HEK293 (cell line): ENCODE measurements at regions not wholly inside any gene's neighbourhood (a gene's known extent, or its start where the extent isn't known, plus 50 kb on each side); places are given as distances from the start of the nearest gene placed in this dataset.

Experiments used
- CTCF ChIA-PET: fragments of 350-600 bp; formaldehyde crosslinking; extraction: SDS; loops from one replicate; lab custom pipeline; 2021; ENCODE audit warnings: antibody characterized with exemption; lab: Yijun Ruan, JAX
- POLR2A ChIA-PET: fragments of 300-600 bp; formaldehyde crosslinking; extraction: SDS; loops from one replicate; lab custom pipeline; 2020; ENCODE audit warnings: antibody characterized with exemption, inconsistent platforms; lab: Yijun Ruan, JAX
- H3K27ac ChIP-seq: fragments of 200-500 bp; sonication (Bioruptor generic); 2 replicates; pipeline ENCODE4 v1.5.1; 2014; ENCODE audit warnings: low read depth, low read length, control low read depth, inconsistent platforms; ENCODE audit errors: extremely low read depth
- H3K36me3 ChIP-seq, 2 experiments: fragments of 200-500 bp in 1 of 2; sonication (Bioruptor generic) in 1 of 2; 1 replicate in 1 of 2; 2 replicates in 1 of 2; pipeline ENCODE4 v1.5.1; 2014 to 2017; ENCODE audit warnings: inconsistent platforms in 2 of 2, low read length in 2 of 2; ENCODE audit not compliant: control insufficient read depth in 2 of 2, insufficient read depth in 1 of 2
- H3K4me1 ChIP-seq: fragments of 200-500 bp; sonication (Bioruptor generic); 2 replicates; pipeline ENCODE4 v1.5.1; 2014; ENCODE audit warnings: mild to moderate bottlenecking, low read length, inconsistent platforms; ENCODE audit not compliant: control insufficient read depth, insufficient read depth
- H3K4me3 ChIP-seq: 2 replicates; pipeline ENCODE4 v1.5.1; 2011; ENCODE audit warnings: low read depth, mild to moderate bottlenecking, control low read depth, low read length, moderate library complexity
- H3K9me3 ChIP-seq: fragments of 200-500 bp; sonication (Bioruptor generic); 2 replicates; pipeline ENCODE4 v1.5.1; 2014; ENCODE audit warnings: low read depth, low read length, inconsistent platforms; ENCODE audit not compliant: control insufficient read depth, insufficient read depth
- HOXC10 ChIP-seq: sonication (generic); formaldehyde crosslinking; IDR thresholded peaks from 2 replicates; pipeline ENCODE4 v1.8.1; 2023; ENCODE audit warnings: mild to moderate bottlenecking, missing genetic modification reagents
- HOXD13 ChIP-seq: sonication (generic); formaldehyde crosslinking; IDR thresholded peaks from 2 replicates; pipeline ENCODE4 v1.8.0; 2022; ENCODE audit warnings: missing genetic modification reagents, borderline replicate concordance
- MZF1 ChIP-seq: fragments of 450-650 bp; formaldehyde crosslinking; IDR thresholded peaks from 2 replicates; pipeline ENCODE4 v1.5.1; 2017; ENCODE audit warnings: missing biosample characterization, missing genetic modification characterization, borderline replicate concordance
- ZBTB26 ChIP-seq: fragments of 450-650 bp; formaldehyde crosslinking; optimal IDR thresholded peaks from 2 replicates; pipeline ENCODE3; 2016; ENCODE audit warnings: missing biosample characterization, mild to moderate bottlenecking, missing genetic modification characterization
- ZBTB7A ChIP-seq: fragments of 450-650 bp; formaldehyde crosslinking; IDR thresholded peaks from 2 replicates; pipeline ENCODE4 v1.5.1; 2016; ENCODE audit warnings: low read depth, missing biosample characterization, missing genetic modification characterization
- ZFP3 ChIP-seq: fragments of 450-650 bp; formaldehyde crosslinking; IDR thresholded peaks from 2 replicates; pipeline ENCODE4 v1.5.1; 2016; ENCODE audit warnings: low read depth, missing biosample characterization, missing genetic modification characterization
- ZNF132 ChIP-seq: fragments of 450-650 bp; formaldehyde crosslinking; IDR thresholded peaks from 2 replicates; pipeline ENCODE4 v1.5.1; 2017; ENCODE audit warnings: missing biosample characterization, missing genetic modification characterization, borderline replicate concordance
- ZNF133 ChIP-seq: fragments of 450-650 bp; formaldehyde crosslinking; IDR thresholded peaks from 2 replicates; pipeline ENCODE4 v1.5.1; 2016; ENCODE audit warnings: missing biosample characterization, missing genetic modification characterization
- ZNF146 ChIP-seq: fragments of 450-650 bp; formaldehyde crosslinking; IDR thresholded peaks from 2 replicates; pipeline ENCODE4 v1.5.1; 2016; ENCODE audit warnings: missing biosample characterization, missing genetic modification characterization
- ZNF157 ChIP-seq: fragments of 450-650 bp; formaldehyde crosslinking; IDR thresholded peaks from 2 replicates; pipeline ENCODE4 v1.5.1; 2016; ENCODE audit warnings: missing biosample characterization, missing genetic modification characterization
- ZNF16 ChIP-seq: fragments of 450-650 bp; formaldehyde crosslinking; IDR thresholded peaks from 2 replicates; pipeline ENCODE4 v1.5.1; 2016; ENCODE audit warnings: low read depth, missing biosample characterization, missing genetic modification characterization
- ZNF169 ChIP-seq: fragments of 450-650 bp; formaldehyde crosslinking; IDR thresholded peaks from 2 replicates; pipeline ENCODE4 v1.5.1; 2016; ENCODE audit warnings: missing biosample characterization, missing genetic modification characterization
- ZNF175 ChIP-seq: fragments of 450-650 bp; formaldehyde crosslinking; IDR thresholded peaks from 2 replicates; pipeline ENCODE4 v1.5.1; 2016; ENCODE audit warnings: missing biosample characterization, missing genetic modification characterization
- ZNF184 ChIP-seq: fragments of 450-650 bp; IDR thresholded peaks from 2 replicates; pipeline ENCODE4 v1.5.1; 2018; ENCODE audit warnings: missing biosample characterization, mild to moderate bottlenecking, missing genetic modification characterization
- ZNF248 ChIP-seq: fragments of 450-650 bp; formaldehyde crosslinking; IDR thresholded peaks from 2 replicates; pipeline ENCODE4 v1.5.1; 2017; ENCODE audit warnings: missing biosample characterization, missing genetic modification characterization
- ZNF292 ChIP-seq: fragments of 450-650 bp; formaldehyde crosslinking; IDR thresholded peaks from 2 replicates; pipeline ENCODE4 v1.5.1; 2016; ENCODE audit warnings: low read depth, missing biosample characterization, missing genetic modification characterization, borderline replicate concordance
- ZNF324 ChIP-seq: fragments of 450-650 bp; formaldehyde crosslinking; IDR thresholded peaks from 2 replicates; pipeline ENCODE4 v1.5.1; 2016; ENCODE audit warnings: missing biosample characterization, missing genetic modification characterization
- ZNF366 ChIP-seq: fragments of 450-650 bp; formaldehyde crosslinking; conservative IDR thresholded peaks from 2 replicates; pipeline ENCODE4 v1.5.1; 2016; ENCODE audit warnings: missing biosample characterization, missing genetic modification characterization
- ZNF394 ChIP-seq: fragments of 450-650 bp; formaldehyde crosslinking; IDR thresholded peaks from 2 replicates; pipeline ENCODE4 v1.5.1; 2016; ENCODE audit warnings: missing biosample characterization, missing genetic modification characterization, mild to moderate bottlenecking, moderate library complexity, borderline replicate concordance
- ZNF488 ChIP-seq: fragments of 450-650 bp; formaldehyde crosslinking; IDR thresholded peaks from 2 replicates; pipeline ENCODE4 v1.5.1; 2016; ENCODE audit warnings: missing biosample characterization, missing genetic modification characterization
- ZNF521 ChIP-seq: fragments of 450-650 bp; formaldehyde crosslinking; IDR thresholded peaks from 2 replicates; pipeline ENCODE4 v1.5.1; 2017; ENCODE audit warnings: missing biosample characterization, mild to moderate bottlenecking, missing genetic modification characterization
- ZNF530 ChIP-seq: fragments of 450-650 bp; formaldehyde crosslinking; IDR thresholded peaks from 2 replicates; pipeline ENCODE4 v1.5.1; 2016; ENCODE audit warnings: low read depth, missing biosample characterization, missing genetic modification characterization
- ZNF571 ChIP-seq: fragments of 450-650 bp; formaldehyde crosslinking; IDR thresholded peaks from 2 replicates; pipeline ENCODE4 v1.5.0; 2017; ENCODE audit warnings: missing biosample characterization, missing genetic modification characterization
- ZNF610 ChIP-seq: fragments of 450-650 bp; formaldehyde crosslinking; IDR thresholded peaks from 2 replicates; pipeline ENCODE4 v1.5.1; 2016; ENCODE audit warnings: missing biosample characterization, missing genetic modification characterization, borderline replicate concordance
- ZNF621 ChIP-seq: fragments of 450-650 bp; formaldehyde crosslinking; IDR thresholded peaks from 2 replicates; pipeline ENCODE4 v1.5.1; 2017; ENCODE audit warnings: missing biosample characterization, missing genetic modification characterization
- ZNF623 ChIP-seq: fragments of 450-650 bp; formaldehyde crosslinking; IDR thresholded peaks from 2 replicates; pipeline ENCODE4 v1.5.1; 2016; ENCODE audit warnings: missing biosample characterization, missing genetic modification characterization
- ZNF776 ChIP-seq: fragments of 450-650 bp; formaldehyde crosslinking; IDR thresholded peaks from 2 replicates; pipeline ENCODE4 v1.5.0; 2017; ENCODE audit warnings: missing biosample characterization, missing genetic modification characterization, borderline replicate concordance
- ZNF830 ChIP-seq: fragments of 450-650 bp; IDR thresholded peaks from 2 replicates; pipeline ENCODE4 v1.5.0; 2018; ENCODE audit warnings: missing biosample characterization, missing genetic modification characterization, low read depth, mild to moderate bottlenecking, moderate library complexity
- ZXDB ChIP-seq: fragments of 450-650 bp; formaldehyde crosslinking; IDR thresholded peaks from 2 replicates; pipeline ENCODE4 v1.5.1; 2016; ENCODE audit warnings: missing biosample characterization, missing genetic modification characterization
- TF ChIP-seq, protein P1 (sequence below): fragments of 450-650 bp; formaldehyde crosslinking; IDR thresholded peaks from 2 replicates; pipeline ENCODE4 v1.5.1; 2016; ENCODE audit warnings: missing biosample characterization, missing genetic modification characterization

DNA sequence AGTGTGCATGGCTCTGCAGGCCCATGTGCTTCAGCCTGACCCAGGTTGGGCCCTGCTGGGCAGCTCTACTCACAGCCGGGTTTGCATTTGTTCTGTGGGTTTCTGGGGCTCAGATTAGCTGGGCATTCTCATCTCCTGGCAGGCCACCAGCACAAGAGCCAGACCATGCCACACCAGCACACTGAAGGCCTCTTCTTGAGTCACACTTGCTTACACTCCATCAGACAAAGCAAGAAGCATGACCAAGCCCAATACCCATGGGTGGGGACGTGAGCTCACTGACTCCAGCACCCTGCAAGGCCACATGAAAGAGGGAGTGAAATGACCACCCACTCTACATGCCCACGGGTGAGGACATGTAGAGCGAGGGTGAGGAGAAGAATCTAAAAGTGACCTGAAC, 257.8 kb upstream of the PPP2R2D start (continued):
- TF ChIP-seq ZNF830 (tag by site-specific recombination), result no peak
- TF ChIP-seq HOXC10 (CRISPR knock-in tag), result no peak
- no peak for TF ChIP-seq ZNF530 (tag by site-specific recombination)
- TF ChIP-seq ZNF776, result no peak
- TF ChIP-seq ZNF324 (tag by site-specific recombination), result no peak
- TF ChIP-seq, all 188 proteins: peak for 0

DNA sequence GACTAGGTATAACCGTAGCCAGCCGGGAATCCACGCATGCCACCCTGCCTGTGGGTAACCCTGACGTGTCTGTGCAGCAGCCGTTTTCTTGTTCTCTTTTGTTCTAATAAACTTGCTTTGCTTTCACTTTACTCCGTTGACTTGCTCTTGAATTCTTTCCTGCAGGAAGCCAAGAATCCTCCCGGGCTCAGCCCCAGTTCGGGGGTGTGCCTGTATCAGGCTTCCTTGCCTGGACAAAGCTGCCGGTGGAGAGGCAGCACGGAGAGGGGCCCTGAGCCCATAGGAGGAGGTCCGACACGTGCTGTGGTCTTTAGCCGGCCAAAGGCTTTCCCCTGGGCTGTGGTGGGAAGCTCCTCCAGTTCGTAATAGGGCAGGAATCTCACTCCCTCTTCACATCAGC, 256.5 kb upstream of the PPP2R2D start:
- ChIA-PET POLR2A (no interaction called here), CTCF (interaction anchor here (0.5 kb wide), 1 partner anchor 38 kb away, joined by 3 read pairs; no protein-coding TSS in a partner anchor)
- Histone ChIP-seq H3K9me3 (no peaks in the 10 kb centered on the region), H3K4me3 (no peak overlapping the region), H3K4me1 (no peaks in the 10 kb centered on the region), H3K27ac (no peak overlapping the region), H3K36me3 (no peaks in the 10 kb centered on the region)
- no peak for TF ChIP-seq ZNF157 (tag by site-specific recombination)
- TF ChIP-seq ZNF366, result no peak
- no peak for TF ChIP-seq ZFP3 (tag by site-specific recombination)
- TF ChIP-seq ZNF623, result no peak
- TF ChIP-seq, protein P1, sequence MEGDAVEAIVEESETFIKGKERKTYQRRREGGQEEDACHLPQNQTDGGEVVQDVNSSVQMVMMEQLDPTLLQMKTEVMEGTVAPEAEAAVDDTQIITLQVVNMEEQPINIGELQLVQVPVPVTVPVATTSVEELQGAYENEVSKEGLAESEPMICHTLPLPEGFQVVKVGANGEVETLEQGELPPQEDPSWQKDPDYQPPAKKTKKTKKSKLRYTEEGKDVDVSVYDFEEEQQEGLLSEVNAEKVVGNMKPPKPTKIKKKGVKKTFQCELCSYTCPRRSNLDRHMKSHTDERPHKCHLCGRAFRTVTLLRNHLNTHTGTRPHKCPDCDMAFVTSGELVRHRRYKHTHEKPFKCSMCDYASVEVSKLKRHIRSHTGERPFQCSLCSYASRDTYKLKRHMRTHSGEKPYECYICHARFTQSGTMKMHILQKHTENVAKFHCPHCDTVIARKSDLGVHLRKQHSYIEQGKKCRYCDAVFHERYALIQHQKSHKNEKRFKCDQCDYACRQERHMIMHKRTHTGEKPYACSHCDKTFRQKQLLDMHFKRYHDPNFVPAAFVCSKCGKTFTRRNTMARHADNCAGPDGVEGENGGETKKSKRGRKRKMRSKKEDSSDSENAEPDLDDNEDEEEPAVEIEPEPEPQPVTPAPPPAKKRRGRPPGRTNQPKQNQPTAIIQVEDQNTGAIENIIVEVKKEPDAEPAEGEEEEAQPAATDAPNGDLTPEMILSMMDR, result no peak
- no peak for TF ChIP-seq ZNF521
- TF ChIP-seq ZNF184, result no peak
- no peak for TF ChIP-seq ZXDB (tag by site-specific recombination)
- no peak for TF ChIP-seq ZNF571
- no peak for TF ChIP-seq ZNF248 (tag by site-specific recombination)
- no peak for TF ChIP-seq ZNF169 (tag by site-specific recombination)

DNA sequence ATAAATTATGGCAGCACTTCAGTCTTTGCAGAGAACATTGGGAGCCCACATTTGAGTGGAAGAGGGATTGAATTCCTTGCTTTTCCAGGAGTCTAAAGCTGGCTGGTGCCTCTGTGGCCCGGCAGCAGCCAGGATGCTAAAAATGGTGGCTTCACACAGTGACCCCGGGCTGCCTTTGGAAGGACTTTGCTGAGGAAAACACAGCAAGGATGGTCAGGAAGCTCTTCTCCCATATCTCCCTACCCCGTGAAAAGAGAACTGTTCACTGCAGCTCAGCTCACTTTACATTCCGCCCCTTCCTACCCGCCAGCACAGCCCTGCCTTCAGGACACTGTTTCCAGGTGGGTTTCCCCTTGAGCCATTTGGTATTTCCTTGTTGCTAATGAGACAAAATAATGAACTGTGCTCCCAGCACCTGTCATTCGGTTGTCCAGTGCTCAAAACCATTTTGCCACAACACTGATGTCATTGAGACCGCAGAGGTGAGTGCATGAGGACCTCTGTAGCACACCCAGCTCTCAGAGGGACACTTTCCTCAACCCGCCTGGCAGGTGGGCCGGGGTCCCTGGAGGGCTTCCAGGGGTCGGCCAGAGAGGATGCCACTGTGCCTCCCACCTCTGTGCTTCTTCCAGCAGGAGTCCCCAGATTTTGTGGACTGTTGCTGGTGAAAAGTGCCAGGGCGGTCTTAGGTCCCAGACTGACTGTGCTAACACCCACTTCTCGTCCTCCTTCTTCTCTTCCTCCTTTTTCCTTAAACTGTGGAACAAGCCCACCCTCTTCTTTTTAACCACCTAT, 255.7 kb upstream of the PPP2R2D start:
- TF ChIP-seq ZNF292, result no peak
- TF ChIP-seq, all 188 proteins: peak for 0
- Histone ChIP-seq H3K36me3 (no peaks in the 10 kb centered on the region), H3K4me1 (no peaks in the 10 kb centered on the region), H3K4me3 (no peak overlapping the region), H3K9me3 (no peaks in the 10 kb centered on the region), H3K27ac (no peak overlapping the region)
- ChIA-PET POLR2A (no interaction called here), CTCF (interaction anchor here (0.5 kb wide), 1 partner anchor 38 kb away, joined by 3 read pairs; no protein-coding TSS in a partner anchor)

DNA sequence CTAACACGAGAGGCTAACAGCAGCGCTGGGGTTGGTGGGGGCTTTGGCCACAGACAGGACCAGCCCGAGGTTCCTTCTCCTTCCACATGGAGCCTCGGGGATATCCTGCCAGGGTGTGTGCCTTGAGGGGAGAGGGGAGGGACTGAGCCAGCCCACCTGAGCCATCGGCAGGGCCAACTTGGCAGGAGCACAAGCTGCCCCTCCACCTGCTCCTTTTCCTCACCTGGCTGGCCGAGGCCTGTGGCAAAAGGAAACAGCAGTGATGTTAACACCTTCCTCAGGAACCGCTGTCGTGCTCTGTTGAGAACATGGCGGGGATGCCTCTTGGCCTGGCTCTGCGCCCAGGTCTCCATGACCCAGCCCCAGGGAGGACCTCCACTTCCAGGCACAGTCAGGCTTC, 255.1 kb upstream of the PPP2R2D start:
- Histone ChIP-seq H3K36me3 (no peaks in the 10 kb centered on the region), H3K27ac (no peak overlapping the region), H3K4me1 (no peaks in the 10 kb centered on the region), H3K4me3 (no peak overlapping the region), H3K9me3 (no peaks in the 10 kb centered on the region)
- ChIA-PET POLR2A (no interaction called here), CTCF (no interaction called here)
- TF ChIP-seq ZNF175 (tag by site-specific recombination), result no peak
- no peak for TF ChIP-seq ZBTB26 (tag by site-specific recombination)
- TF ChIP-seq HOXD13 (CRISPR knock-in tag), result no peak
- no peak for TF ChIP-seq ZNF488 (tag by site-specific recombination)
- TF ChIP-seq ZNF169 (tag by site-specific recombination), result no peak
- no peak for TF ChIP-seq ZNF16 (tag by site-specific recombination)
- TF ChIP-seq ZNF621 (tag by site-specific recombination), result no peak
- TF ChIP-seq ZNF133 (tag by site-specific recombination), result no peak
- no peak for TF ChIP-seq ZNF132 (tag by site-specific recombination)
- no peak for TF ChIP-seq ZBTB7A (tag by site-specific recombination)
- no peak for TF ChIP-seq ZNF394 (tag by site-specific recombination)
- no peak for TF ChIP-seq ZNF610 (tag by site-specific recombination)
- no peak for TF ChIP-seq MZF1
- no peak for TF ChIP-seq ZNF146 (tag by site-specific recombination)
